Right renal pelvis (tissue), 4 donors: ENCODE measurements at regions not wholly inside any gene's neighbourhood (a gene's known extent, or its start where the extent isn't known, plus 50 kb on each side); places are given as distances from the start of the nearest gene placed in this dataset.
"Not testable (repeated sequence)": the region's sequence is repeated elsewhere in the genome, so short reads cannot be mapped to it uniquely, and the experiment has no call there.

Source experiments
- DNase-seq, 4 donors: peaks; one replicate each; pipeline ENCODE4 v3.0.0-alpha.2; 2013; ENCODE audit warnings: low read depth in 4 of 4, low spot score in 3 of 4, missing footprints in 1 of 4

DNA sequence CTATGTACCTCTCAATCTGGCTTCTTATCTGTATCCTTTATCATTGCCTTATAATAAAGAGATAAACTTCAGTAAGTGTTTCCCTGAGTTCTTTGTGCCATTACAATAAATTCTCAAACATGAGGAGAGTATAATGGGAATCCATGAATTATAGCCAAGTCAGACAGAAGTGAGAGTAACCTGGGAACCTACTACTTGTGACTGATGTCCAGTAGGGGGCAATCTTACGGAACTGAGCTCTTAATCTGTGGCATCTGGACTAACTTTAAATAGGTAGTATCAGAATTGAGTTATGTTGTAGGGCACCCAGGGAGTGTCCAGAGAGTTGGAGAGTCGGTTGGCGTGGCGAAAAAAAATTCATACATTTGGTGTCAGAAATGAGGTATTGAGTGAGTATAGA is 542.6 kb downstream of the ZBBX start:
- DNase-seq: no peak

DNA sequence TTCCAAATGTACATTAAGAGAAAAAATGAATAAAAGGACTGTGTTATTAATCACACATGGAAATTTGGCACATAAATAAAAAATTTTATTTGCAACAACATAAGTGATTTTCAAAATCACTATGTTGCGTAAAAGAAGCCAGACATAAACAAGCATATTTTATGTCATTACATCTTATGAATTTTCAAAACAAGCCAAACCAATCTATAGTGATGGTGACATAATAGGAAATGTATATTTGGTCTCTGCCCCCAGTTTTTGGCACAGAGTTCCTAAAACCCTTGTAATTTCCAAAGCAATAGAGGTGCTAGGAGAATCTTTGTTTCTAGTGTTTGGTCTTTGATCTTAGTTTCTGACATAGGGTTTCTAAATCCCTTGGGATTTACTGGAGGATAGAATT is 543.3 kb downstream of the ZBBX start:
- DNase-seq: no peak

DNA sequence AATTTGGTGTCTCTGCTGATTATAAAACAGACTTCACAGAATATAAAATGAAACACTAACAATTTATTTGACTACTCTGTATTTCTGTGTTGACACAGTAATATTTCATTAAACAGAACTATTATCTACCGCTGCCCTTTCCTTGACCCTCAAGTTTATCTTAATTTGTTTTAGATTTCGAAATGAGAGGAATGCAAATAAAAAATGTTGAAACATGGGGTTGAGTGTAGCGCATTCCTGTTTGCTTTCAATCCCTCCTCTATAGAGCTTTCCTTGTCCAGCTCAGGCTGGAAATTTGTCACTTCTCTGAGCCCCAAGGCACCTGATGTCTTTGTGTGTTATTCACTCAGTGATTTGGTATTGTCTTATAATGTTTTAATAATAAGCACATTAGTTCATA is 550.2 kb downstream of the ZBBX start:
- no peak for DNase-seq

DNA sequence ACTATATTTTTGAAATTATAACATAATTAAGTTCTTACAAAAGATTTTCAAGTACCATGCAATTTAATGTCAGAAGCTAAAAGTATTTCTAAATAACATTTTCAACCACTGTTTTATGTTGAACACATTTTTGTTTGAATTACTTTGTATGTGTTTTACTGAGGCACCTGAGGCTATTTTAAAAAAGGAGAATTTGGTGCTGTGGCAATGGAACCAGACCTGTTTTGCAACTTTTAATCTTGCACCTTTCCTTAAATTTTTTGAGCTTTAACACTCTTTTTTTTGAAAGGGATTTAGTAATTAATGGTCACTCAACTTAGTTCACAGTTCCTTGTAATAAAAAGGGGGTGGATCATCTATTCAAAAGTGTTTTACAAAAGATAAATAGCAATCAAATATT is 561.6 kb downstream of the ZBBX start:
- no peak for DNase-seq

DNA sequence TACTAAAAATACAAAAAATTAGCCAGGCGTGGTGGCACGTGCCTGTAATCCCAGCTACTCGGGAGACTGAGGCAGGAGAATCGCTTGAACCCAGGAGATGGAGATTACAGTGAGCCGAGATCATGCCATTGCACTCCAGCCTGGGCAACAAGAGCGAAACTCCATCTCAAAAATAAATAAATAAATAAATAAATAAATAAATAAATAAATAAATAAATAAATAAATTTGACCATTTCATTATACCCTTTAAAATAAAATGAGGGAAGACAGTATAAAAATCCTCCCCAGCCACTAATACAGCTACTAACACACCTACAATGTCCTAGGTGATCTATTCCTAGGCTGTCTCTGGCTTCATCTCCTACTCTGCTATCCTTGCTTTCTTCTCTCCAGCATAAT is 562.8 kb downstream of the ZBBX start:
- not testable (repeated sequence) for DNase-seq

DNA sequence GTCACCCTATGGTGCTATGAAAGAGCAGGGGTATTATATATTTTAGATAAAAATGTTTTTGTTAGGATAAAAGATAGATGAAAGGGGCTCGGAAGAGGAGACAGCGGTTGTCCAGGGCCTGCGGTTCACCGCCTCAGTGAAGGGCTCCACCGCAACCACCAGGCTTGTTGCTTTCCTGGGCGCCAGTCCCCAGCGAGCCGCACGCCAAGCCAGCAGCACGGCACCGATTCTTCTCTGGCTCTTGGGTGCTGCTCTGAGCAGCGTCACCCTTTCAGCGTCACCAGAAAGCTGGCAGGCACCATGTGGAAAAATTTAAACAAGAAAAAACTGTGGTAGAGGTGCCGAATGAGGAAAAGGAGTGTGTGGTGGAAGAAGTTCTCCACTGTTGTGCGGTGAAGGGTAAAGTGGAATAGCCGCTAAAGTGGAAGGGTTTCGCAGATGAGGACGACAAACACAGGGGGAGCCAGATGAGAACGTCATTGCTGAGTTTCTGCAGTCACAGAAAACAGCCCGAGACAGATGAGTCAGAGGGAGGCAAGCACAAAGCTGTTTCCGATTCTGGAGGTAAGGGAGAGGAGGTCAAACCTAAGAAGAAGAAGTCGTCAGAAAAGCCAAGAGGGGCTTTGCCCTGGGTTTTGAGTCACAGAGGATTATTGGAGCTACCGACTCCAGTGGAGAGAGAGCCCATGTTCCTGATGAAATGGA is 569.2 kb downstream of the ZBBX start:
- no peak for DNase-seq

DNA sequence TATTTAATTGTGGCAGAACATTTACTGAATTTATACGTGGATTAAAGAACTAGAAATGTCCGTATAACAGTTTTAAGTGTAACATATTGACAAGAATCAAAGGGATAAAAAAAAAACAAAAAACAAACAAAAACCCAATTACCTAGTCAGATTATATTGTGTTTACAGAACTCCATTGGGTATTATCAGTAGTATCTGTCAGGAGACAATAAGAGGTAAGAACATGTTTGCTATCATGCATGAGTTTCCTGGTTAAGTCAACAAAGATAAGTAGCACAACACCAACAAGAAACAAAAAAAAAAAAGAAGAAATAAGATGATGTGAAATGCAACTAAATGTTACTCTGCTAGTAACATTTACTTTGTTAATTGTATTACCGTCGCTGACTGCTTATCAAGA is 570.6 kb downstream of the ZBBX start:
- no peak for DNase-seq

DNA sequence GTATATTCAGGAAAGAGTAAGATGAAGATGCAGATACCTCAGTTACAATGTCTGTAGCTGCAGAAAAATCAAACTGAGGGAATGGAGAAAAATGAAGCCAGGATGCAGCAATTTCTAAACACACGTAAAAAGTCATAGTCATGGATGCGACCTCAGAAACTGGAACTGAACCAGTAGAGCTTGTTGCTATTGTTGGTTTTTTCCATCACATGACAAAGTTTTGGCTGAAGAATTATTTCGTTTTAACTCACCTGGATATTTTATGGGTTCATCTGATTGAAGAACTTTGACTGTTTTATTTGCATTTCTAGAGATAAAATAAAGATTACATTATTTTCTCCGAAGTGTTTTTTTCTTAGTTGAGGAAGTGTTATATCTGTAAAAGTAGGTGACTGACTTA is 591.2 kb downstream of the ZBBX start:
- no peak for DNase-seq

DNA sequence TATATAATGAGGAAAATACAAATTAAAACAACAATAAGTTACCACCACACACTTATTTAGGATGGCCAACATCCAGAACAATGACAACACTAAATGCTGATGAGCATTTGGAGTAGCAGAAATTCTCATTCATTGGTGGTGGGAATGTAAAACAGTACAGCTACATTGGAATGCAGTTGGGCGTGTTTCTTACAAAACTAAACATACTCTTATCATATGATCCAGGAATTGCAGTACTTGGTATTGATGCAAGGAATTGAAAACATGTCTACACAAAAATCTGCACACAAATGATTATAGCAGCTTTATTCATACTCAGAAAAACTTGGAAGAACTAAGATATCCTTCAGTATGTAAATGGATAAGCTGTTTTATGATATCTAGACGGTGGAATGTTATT is 594.2 kb downstream of the ZBBX start:
- no peak for DNase-seq

DNA sequence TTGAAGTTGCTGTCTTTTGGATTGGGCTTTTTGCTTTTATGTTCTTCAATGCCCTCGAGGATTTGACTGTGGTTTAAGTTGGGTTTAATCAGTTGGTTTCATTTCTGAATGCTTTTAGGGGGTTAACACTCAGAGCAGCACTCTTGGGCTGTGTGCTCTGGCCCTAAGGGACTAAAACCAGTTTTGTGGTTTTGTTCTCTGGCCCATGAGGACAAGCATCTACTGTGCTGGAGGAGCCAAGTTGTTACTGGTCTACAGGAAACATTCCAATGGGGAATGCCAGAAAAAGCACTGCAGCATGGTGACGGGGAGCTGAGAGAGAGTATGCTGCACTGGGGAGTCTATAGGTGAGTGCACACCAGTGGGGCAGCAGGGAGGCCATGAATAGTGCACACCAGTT is 596.9 kb downstream of the ZBBX start:
- no peak for DNase-seq

DNA sequence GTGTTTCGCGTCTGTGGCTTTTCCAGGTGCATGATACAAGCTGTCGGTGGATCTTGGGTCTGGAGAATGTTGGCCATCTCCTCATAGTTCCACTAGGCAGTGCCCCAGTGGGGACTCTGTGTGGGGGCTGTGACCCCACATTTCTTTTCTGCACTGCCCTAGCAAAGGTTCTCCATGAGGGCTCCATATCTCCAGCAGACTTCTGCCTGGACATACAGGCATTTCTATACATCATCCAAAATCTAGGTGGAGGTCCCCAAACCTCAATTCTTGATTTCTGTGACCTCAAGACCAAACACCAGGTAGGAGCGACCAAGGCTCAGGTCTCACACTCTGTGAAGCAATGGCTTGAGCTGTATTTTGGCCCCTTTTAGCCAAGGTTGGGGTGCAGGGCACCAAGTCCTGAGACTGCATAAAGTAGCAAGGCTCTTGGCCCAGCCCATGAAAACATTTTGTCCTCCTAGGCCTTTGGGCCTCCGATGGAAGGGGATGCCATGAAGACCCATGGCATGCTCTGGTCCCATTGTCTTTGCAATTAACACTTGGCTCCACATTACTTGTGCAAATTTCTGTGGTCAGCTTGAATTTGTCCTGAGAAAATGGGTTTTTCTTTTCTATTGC is 615.3 kb downstream of the ZBBX start:
- DNase-seq: no peak

DNA sequence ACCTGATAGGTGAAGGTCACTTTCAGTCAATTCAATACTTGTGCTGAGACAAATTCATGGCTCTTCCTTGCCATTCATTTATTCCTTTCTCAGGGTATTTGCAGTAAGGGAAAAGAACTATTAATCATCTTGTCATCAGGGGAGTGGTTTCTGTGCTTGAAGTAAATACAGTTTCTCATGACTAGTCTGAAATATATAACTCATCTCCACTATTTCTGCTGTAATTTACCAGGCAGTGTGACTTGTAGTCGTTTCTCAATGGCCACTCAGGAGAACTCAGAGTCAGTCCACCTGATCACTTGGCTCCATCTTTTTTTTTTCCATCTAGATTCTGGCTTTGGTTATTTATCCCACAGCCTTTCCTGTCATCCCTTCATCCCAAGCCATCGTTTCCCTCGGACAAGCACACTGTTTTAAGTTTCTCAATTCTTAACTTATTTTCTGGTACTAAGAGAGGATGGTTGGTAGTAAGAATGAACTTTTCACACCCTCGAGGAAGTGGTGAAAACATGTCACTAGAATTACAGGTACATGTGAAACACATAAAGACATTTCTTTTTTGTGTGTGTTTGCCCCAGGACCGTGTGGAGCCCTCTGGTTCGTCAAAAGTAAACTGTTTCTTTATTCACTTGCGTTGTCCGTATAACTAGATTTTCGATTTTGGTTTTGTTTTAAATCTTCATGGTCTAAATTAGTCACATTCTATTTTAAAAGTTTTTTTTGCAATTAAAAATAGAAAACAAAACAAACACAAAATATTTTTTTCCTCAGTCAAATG is 620.2 kb downstream of the ZBBX start:
- no peak for DNase-seq

DNA sequence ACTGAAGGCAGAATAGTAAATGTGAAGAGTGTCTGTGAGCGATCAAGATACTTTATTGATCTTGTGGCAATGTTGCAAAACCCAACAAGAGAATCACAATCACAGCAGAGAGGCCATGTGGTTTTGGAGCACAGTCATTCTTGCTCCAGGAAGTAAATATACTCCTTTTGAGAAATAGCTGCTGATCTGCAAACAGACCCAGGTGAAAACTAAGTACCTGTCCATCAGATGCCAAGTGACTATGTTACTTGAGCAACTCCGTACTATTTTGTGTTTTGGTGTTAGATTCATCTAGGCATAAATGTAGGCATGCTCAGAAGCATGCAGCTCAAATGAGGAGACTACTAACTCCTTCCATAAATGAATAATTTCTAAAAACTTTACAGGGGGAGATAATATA is 627.9 kb downstream of the ZBBX start:
- no peak for DNase-seq

DNA sequence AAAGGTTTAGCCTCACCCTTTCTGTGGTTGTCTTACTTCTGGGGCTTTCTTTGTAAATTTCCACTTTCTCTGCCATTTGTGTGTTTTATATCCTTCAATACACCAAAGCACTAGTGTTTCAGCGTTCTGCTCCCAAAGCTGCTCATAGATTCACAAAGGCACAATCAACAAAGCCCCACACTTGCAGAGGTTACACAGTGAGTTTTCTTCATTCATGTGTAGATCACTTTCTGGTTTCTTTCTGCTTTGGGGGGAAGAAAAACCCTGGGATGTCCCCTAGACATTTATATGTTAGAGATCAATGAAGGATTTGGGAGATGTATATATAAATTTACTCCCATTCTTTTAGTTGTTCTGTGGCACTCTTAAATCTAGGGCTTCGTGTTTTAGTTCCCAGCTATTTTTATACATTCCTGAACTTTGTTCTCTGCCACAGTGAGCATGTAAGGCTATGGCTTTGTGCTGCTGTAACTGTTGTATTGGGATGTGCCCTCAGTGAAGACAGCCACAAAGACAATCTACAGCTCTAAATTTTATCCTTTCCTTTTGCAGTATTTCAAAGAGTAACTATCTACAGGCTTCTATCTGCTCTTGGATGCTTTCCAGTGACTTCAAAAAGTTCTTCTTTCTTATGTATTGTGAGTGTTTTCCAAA is 636.5 kb downstream of the ZBBX start:
- no peak for DNase-seq

DNA sequence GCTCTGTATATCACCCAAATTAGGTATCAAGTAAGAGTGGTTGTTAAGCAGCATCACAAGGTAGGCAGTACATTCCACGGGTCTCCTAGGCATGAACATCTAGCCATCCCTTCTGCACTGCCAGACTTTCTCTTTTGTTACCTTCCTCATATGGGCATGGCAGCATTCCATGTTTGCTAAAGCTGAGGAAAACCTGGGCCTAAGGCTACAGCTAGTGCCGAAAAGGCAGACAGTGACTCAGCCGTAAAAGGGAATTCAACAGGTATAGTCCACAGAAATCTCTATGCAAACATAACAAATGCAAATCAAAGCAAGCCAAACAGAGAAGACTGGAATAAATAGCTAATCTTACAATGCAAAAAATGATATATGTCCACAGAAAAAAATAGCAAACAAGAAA is 645.4 kb downstream of the ZBBX start:
- DNase-seq: no peak

DNA sequence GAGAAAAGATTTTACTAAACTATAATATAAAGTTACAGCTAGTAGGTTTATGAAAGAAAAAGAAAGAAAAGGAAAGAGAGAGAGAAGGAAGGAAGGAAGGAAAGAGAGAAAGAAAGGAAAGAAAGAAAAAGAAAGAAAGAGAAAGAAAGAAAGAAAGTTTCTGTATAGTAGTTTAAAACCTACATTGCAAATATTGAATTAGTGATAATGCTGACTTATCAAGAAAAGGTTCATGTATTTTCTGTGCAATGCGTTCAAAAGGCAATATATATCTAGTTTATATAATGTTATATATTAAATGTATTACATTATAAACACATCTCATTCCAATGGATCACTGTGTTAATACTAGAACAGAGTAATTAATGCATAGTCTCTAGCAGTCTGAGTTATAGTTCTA is 648.4 kb downstream of the ZBBX start:
- DNase-seq: no peak

DNA sequence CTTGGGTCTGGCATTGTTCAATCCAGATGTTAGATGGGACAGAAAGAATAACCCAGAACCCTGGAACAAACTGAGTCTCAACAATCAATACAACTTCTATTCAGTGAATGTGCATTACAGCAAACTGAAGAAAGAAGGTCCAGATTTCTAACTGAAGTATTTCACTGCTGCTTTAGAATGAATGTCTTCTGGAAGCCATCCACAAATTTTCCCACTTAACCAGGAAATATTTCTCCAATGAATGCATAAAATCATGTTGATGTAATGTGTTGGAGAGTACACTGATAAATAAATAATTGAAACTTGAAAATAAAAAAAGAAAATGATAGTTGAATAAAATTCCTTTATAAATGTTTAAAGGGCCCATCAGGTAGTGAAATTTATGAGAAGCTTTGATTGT is 658.6 kb downstream of the ZBBX start:
- DNase-seq: no peak

DNA sequence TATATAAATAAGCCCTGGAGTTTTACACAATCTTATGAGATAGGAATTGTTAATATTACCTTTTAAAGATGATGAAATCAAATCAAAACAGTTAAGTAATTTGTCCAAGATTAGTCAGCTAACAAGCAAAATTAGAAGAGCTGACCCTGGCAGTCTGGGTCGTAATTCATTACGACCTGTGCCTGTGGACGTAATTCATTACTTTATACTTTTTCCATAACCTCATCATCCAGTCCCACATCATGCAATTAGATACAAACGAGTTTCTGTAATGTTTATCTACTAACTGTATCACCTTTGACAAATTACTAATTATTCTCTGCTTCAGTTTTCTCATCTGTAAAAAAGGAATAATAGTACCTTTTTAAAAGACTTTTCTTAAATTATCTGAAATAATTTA is 665.9 kb downstream of the ZBBX start:
- DNase-seq: no peak

DNA sequence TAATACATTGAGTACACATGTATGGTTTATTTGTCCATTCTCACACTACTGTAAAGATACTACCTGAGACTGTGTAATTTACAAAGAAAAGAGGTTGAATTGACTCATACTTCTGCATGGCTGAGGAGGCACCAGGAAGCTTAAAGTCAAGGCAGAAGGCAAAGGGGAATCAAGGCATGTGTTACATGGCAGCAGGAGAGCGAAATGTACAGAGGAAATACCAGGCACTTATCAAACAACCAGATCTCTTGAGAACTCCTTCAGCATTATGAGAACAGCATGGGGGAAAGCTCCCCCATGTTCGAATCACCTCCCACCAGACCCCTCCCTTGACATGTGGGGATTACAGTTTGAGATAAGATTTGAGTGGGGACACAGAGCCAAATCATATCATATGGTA is 666.3 kb downstream of the ZBBX start:
- DNase-seq: no peak

DNA sequence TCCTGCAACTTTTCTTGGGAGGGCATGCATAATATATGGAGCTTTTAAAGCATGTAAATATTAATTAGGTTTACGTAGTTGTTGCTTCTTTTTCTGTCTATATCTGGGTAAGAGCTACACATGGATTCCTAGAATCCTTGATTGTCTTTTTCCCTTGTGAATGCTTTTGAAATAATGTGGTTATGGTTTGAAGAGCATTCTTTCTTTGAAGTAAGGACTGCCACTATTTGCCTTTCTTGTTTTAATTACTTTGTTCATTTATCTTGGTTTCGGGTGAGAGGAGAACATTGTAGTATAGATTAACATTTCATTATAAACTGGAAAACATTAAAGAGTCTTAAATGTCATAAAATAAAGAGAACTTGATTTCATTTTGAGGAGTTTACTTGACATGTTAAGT is 674.0 kb downstream of the ZBBX start:
- no peak for DNase-seq

DNA sequence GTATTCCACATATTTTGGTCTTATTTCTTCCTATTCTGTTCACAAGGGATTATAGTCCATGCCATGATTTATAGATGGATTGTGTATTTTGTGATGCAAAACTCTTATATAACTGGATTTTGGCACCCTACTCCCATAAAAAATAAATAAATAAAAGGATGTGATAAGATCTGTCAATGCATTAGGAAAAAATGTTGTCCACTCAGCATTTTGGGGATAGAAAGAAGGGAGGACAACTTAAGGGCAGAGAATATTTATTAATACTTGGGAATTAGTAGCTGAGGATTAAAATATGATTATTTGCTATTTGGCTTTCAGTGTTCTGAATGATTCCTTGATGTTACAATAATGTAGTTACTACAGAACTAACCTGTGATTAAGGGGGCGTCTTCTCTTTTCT is 682.6 kb downstream of the ZBBX start:
- DNase-seq: no peak

DNA sequence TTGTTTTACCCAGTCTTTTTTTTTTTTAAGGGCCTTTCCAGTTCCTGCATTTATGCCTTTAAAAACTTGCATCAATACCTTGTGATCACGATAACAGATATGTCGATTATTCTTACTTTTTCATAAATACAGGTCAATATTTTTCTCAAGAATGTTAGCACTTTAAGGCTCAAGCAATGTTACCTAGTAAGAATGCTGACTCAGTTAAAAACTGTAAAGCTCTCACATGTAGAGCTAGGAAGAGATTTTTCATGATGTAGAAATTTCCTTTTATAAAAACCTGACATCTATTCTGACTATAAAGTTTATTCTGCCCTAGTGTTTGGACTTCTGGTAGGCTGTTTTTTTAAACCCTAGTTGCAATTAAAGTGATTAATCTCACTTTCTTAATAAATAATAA is 684.0 kb downstream of the ZBBX start:
- DNase-seq: no peak
